ENCODE measurements at regions not wholly inside any gene's neighbourhood (a gene's known extent, or its start where the extent isn't known, plus 50 kb on each side); places are given as distances from the start of the nearest gene placed in this dataset.

- TF ChIP-seq ZSCAN5A (tag by site-specific recombination; IDR thresholded peaks at IDR 0.05) = no peak
- no peak for TF ChIP-seq ZEB2 (tag by site-specific recombination; IDR thresholded peaks at IDR 0.05)
- no peak for TF ChIP-seq ZNF274 (IDR thresholded peaks at IDR 0.05; ENCODE audit: low read length)
- no peak for TF ChIP-seq ZNF274 (tag by site-specific recombination; IDR thresholded peaks at IDR 0.05; ENCODE audit: borderline replicate concordance)
- no peak for TF ChIP-seq CTCF (tag by site-specific recombination; IDR thresholded peaks at IDR 0.05)
These were observed 146.4 kb upstream of the ID2 start for GRCh38 chr2:8535469-8535795.
